ENCODE measurements at regions not wholly inside any gene's neighbourhood (a gene's known extent, or its start where the extent isn't known, plus 50 kb on each side); places are given as distances from the start of the nearest gene placed in this dataset.
A peak's percentile ranks its signal among the peaks of the same experiment; 100 is the strongest.

DNA sequence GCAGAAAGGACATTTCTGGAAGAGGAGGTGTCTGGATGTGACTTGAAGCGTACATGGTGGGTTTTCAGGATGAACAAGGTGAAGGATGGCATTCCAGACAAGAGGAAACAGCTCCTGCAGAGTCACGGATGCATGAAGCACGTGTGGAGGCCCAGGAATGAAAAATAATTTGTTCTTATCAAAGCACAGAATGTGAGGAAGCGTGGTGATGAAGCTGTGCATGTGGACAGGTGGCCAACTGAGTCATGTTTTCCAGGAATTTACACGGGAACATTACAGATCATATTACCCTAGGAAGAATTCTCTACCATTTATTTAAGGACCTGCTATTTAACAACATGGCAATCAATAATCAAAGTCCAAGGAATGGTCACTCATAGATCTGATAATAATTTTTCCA, 413.2 kb upstream of the KLF6 start:
- DNase-seq (ENCODE audit: low spot score) = no peak

DNA sequence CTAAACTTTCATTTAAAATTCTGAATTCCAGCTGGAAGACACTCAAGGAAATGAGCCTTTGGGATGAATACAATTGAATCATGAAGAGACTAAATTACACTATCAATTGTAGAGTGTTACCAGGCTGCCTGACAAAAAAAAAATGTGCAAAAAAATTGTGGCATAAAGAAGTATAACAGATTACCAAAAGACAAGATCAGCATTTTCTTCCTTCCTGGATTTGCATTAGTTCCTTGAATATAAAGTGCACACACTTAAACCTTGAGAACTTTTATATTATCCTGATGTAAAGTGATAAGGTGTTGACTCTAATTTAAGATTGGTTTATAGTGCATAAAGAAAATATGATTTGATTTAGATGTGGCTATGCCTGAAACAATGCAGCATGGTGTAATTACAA, 412.7 kb upstream of the KLF6 start:
- no peak for DNase-seq (ENCODE audit: low spot score)

DNA sequence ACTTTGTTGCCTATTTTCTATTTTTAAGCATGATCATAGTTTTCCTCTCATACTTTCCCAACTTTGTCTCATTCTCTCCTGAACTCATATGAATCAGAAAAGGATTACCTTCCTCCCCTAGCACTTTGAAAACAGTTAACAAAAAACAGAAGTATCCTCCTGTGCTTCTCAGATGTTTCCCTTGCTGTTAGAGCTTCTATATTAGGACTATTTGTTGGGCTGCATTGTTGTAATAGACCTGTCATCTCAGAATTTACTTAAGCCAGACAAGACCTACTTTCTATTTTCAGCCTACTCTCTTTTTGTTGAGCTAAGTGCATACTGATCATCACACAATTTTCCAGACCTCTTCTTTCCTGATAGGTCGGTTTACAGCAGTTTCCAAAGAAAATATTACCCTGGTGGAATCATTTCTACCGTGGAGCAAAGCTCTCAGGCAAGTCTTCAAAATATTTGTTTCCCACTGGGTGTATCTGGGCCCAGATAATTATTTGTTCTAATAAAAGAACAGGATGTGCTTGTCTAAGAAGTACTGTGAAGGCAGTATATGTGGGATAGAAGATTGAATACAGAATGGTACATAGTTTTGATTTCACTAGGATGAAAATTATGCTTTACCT, 411.9 kb upstream of the KLF6 start:
- no peak for DNase-seq (ENCODE audit: low spot score)

- no peak for DNase-seq (ENCODE audit: low spot score)
Measured at GRCh38 chr10:4196183-4196582, 411.2 kb upstream of the KLF6 start.

DNA sequence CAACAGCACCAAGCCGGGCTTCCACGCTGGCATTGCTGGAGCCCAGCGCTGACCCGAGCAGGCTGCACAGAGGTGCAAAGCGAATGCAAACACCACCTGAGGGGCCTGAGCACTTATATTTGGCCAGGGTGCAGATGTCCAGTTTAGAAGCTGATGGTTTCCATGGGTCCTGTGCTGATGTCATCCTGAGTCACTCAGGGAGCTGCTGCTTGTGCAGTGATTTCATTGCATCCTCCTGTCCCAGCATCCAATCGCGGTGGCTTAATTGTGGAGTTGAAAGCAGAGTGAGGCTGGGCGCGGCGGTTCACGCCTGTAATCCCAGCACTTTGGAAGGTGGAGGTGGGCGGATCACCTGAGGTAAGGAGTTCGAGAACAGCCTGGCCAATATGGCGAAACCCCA, 410.2 kb upstream of the KLF6 start:
- peak; percentile 7 for DNase-seq (ENCODE audit: low spot score)

- DNase-seq (ENCODE audit: low spot score) = no peak
Measured at GRCh38 chr10:4194231-4194630, 409.2 kb upstream of the KLF6 start.

GRCh38 chr10:4191894-4192293, 406.9 kb upstream of the KLF6 start:
- DNase-seq (ENCODE audit: low spot score) = no peak

DNA sequence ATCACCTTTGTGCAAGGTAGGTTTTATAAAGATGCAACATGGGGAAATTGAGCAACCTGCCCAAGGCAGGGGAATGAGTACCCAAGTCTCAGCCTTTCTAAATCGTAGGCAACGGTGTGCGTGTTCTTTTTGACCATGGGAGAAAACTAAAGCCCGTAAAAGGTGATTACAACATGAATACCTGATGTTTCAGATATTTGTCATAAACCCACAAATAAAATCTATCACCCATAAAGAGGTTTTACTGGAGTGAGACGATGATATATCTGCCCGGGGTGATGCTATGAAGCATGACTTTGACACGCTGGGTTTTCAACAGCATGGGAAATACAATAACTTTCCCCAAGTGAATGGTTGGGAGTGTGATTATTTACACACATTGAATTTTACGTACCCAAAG, 406.3 kb upstream of the KLF6 start:
- no peak for DNase-seq (ENCODE audit: low spot score)

DNA sequence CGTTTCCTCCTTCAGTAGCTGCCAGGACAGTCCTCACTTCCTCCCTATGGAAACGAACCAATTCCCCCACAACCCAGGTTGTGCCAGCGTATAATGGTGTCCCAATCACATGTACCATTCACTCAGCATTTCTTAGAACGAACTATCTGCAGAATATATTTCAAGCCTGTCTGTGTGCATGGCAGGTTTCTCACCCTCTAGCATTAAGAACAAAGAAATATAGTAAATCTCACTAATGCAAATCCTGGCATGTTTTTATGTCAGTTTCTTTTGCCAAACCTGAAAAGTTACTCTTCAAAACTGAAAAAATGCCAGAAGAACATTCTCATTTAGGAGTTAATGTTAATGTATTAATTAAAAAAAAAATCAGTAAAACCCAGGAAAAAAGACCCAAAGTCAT, 405.9 kb upstream of the KLF6 start:
- DNase-seq (ENCODE audit: low spot score) = no peak

DNA sequence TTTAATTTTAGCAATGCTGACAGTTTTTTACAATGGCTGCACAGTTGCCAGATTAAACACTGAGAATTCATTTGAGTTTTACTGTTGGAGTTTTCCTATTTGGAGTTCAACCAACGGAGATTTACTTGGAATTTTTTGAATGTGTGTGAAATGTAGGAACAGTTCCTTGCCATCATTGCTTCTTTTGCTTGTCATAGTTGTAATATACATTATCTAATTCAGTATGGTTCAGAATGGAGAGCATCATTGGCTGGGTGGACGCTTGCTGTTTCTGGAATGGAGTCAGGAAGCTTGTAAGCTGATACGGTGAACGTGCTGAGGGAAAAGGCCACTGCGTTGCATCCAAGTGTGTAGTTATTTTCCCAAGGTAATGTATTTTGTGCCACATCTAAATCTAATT, 404.3 kb upstream of the KLF6 start:
- DNase-seq (ENCODE audit: low spot score) = no peak

DNA sequence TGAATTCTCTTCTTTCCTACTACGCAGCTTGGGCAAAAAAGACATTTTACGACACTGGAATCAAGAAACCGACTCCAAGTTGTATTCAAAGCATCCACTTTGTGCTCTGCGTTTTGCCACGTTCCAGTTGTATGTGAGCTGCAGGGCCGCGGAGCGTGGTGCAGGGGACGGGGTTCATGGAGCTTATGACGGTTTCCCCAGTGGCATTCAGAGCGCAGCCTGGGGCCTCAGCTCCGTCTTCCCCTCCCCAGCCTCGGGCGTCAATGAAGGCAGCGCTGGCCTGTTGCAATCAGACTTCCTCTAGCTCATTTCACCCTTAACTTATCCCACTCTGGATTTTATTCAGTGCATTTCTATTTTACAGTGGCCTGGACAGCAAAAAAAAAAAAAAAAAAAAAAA, 403.4 kb upstream of the KLF6 start:
- DNase-seq (ENCODE audit: low spot score) = no peak

DNA sequence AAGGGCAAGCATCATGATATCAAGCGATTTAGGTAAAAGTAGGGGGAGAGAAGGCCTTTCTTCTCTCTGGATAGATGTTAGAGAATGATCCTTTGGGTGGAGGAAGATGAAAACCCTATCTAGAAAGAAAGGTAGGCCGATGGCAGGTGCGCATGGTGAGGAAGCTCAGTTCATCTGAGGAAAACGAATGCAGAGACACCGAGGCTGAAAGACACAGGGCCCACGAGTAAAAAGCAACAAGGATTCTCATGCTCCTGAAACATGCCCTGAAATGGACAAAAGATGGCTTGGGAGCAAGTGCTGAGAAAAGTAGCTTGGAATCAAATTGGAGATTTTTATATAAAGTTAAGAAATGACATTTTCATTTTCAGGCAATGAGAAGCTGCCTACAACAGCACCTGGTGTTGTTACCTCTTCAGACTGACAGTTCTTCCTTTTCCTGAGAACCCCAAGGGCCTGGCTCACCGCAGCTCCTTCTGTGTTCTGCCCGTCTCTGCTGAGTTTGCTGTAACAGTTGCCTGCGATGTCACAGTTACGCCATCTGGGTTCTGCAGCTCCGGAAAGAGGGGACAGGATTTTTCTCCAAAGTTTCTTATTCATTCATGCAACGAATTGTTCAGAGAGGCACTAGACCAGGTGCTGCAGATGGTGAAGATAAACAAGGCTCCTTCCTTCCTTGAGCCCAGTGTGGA, 402.0 kb upstream of the KLF6 start:
- no peak for DNase-seq (ENCODE audit: low spot score)

DNA sequence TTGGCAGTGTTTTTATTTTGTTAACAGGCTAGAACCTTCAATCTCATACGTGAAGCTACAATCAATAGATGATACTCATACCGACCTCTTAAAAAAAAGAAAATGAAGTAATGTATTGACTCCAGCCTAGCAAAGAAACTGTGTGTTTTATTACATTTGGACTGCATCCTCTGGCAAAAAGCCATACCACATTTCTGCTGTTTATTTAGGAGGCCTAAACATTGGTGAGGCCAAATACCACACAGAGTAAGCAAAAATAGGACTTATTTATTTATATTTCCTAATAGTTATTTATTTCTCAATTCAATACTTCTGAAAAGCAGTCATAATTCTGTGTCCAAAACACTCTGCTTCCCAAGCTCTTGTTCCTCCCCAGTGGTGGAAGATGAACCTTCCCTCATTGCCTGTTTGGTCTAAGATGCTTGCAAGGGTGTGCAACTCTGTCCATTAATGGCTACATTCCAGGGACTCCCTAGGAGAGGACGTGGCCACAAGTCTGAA, 398.8 kb upstream of the KLF6 start:
- peak; percentile 54 for DNase-seq (ENCODE audit: low spot score)

DNA sequence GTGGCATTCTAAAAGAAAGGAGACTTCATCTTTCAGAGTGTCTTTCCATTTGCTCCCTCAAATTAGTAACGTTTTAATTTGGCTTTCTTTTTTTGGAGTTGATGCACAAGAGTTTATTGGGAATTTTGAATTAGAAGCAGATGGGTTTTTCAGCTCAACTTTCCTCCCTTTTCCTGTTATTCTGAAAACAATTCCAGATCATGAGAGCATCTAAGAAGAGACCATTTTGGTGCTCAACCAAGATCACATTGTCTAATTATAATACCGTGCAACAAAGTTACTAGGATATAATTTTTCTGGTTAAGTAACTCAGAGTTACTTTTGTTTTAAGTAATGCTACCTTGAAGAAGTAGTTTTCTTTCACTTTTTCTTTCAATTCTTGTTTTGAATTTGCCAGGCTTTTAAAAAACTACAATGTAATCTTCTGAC, 396.6 kb upstream of the KLF6 start:
- DNase-seq (ENCODE audit: low spot score) = no peak

GRCh38 chr10:4181081-4181480, 396.1 kb upstream of the KLF6 start:
- DNase-seq (ENCODE audit: low spot score) = no peak

GRCh38 chr10:4177791-4178190, 392.8 kb upstream of the KLF6 start:
- DNase-seq (ENCODE audit: low spot score) = no peak

- DNase-seq (ENCODE audit: low spot score) = no peak
Measured at GRCh38 chr10:4176500-4177281, 391.7 kb upstream of the KLF6 start.

DNA sequence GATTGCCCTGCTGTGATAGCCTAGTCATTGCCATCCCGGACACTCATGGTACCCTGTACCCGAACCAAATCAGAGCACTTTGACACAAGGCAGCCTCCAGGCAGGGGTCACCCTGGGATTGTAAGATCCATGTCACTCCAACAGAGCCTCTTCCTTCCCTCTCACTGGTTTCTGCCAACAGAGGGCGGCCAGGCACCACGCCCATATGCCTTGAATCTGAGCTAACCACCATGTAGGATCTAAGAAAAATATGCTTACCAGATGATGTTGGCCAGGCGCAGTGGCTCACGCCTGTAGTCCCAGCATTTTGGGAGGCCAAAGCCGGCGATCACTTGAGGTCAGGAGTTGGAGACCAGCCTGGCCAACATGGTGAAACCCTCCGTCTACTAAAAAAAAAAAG, 389.2 kb upstream of the KLF6 start:
- DNase-seq (ENCODE audit: low spot score) = peak; percentile 36

- DNase-seq (ENCODE audit: low spot score) = no peak
Measured at GRCh38 chr10:4170633-4171314, 385.8 kb upstream of the KLF6 start.

- no peak for DNase-seq (ENCODE audit: low spot score)
Measured at GRCh38 chr10:4170181-4170580, 385.2 kb upstream of the KLF6 start.

- no peak for DNase-seq (ENCODE audit: low spot score)
Measured at GRCh38 chr10:4169448-4169847, 384.4 kb upstream of the KLF6 start.

DNA sequence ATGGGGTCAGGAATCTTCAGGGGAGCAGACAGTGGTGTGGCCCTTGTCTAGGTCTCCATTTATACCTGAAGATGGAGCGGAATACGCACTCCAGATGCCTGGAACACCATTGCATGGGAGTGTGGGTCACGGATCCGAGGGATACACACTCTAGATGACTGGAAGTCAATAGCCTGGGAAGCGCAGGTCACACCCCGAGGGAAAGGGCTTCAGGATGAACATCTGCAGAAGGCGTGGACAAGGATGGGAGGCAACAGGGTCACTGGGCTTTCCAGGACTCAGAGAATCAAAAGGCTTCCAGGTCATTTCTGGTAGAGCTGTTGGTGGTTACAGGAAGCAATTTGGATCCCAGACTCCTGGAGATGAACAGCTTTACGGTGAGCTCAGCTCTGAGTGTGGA, 382.2 kb upstream of the KLF6 start:
- DNase-seq (ENCODE audit: low spot score) = no peak

All from H4 (cell line).